Astrocyte of the spinal cord (primary cell): ENCODE measurements at regions not wholly inside any gene's neighbourhood (a gene's known extent, or its start where the extent isn't known, plus 50 kb on each side); places are given as distances from the start of the nearest gene placed in this dataset.
"Not testable (repeated sequence)": the region's sequence is repeated elsewhere in the genome, so short reads cannot be mapped to it uniquely, and the experiment has no call there.

Experiments
- DNase-seq: peaks from one replicate; pipeline ENCODE4 v3.0.0; 2011; ENCODE audit warnings: low read depth, low spot score
- H3K4me3 ChIP-seq: 2 replicates; pipeline ENCODE4 v1.5.1; 2011; ENCODE audit warnings: low read depth, mild to moderate bottlenecking, low read length, moderate library complexity
- CTCF ChIP-seq: IDR thresholded peaks from 2 replicates; pipeline ENCODE4 v1.5.1; 2012; ENCODE audit warnings: low read depth, mild to moderate bottlenecking, low read length, inconsistent platforms
- in situ Hi-C: cut with HindIII; loops from 2 replicates; pipeline ENCODE4 v1.10.0; 2017; ENCODE audit warnings: low sequenced_read_pairs

- DNase-seq: no peak
- in situ Hi-C loops: no loop called here
- TF ChIP-seq CTCF: no peak
- H3K4me3 ChIP-seq: no peak overlapping the region
Observed at GRCh38 chr9:40914772-40915659, 213.5 kb downstream of the FOXD4L6 start.

GRCh38 chr9:40913928-40914673, 214.4 kb downstream of the FOXD4L6 start:
- no peak for DNase-seq
- no peak overlapping the region for H3K4me3 ChIP-seq
- no peak for TF ChIP-seq CTCF
- in situ Hi-C loops: no loop called here

GRCh38 chr9:40913096-40913719, 215.3 kb downstream of the FOXD4L6 start:
- in situ Hi-C loops: no loop called here
- DNase-seq: no peak
- H3K4me3 ChIP-seq: no peak overlapping the region
- TF ChIP-seq CTCF: no peak

DNA sequence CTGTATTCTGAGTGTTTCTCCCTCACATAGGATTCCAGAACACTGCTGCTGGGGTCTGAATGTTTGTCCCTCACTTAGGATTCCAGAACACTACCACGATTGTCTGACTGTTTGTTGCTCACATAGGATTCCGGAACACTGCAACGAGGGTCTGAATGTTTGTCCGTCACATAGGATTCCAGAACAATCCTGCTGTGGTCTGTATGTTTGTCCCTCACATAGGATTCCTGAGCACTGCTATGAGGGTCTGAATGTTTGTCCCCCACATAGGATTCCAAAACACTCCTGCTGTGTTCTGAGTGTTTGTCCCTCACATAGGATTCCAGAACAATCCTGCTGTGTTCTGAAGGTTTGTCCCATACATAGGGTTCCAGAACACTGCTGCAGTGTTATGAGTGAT, 215.8 kb downstream of the FOXD4L6 start:
- in situ Hi-C loops, H3K4me3 ChIP-seq, DNase-seq: not testable (repeated sequence)

DNA sequence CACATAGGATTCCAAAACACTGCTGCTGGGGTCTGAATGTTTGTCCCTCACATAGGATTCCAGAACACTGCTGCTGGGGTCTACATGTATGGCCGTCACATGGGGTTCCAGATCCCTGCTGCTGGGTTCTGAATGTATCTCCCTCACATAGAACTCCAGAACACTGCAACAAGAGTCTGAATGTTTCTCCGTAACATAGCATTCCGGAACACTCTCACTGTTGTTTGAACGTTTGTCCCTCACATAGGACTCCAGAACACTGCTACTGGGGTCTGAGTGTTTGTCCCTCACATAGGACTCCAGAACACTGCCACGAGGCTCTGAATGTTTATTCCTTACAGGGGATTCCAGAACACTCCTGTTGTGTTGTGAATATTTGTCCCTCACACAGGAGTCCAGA, 216.8 kb downstream of the FOXD4L6 start:
- DNase-seq: no peak
- in situ Hi-C loops: no loop called here
- no peak overlapping the region for H3K4me3 ChIP-seq
- TF ChIP-seq CTCF: no peak

DNA sequence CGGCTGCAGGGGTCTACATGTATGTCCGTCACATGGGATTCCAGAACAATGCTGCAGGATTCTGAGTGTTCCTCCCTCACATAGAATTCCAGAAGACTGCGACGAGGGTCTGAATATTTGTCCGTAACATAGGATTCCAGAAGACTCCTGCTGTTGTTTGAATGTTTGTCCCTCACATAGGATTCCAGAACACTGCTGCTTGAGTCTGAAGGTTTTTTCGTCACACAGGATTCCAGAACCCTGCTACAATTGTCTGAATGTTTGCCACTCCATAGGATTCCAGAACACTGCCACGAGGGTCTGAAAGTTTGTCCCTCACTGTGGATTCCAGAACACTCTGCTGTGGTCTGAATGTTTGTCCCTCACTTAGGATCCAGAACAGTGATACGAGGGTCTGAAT, 217.5 kb downstream of the FOXD4L6 start:
- in situ Hi-C loops, DNase-seq, H3K4me3 ChIP-seq: not testable (repeated sequence)

GRCh38 chr9:40909821-40910220, 218.7 kb downstream of the FOXD4L6 start:
- DNase-seq: no peak
- TF ChIP-seq CTCF: no peak
- in situ Hi-C loops: no loop called here
- H3K4me3 ChIP-seq: no peak overlapping the region

DNA sequence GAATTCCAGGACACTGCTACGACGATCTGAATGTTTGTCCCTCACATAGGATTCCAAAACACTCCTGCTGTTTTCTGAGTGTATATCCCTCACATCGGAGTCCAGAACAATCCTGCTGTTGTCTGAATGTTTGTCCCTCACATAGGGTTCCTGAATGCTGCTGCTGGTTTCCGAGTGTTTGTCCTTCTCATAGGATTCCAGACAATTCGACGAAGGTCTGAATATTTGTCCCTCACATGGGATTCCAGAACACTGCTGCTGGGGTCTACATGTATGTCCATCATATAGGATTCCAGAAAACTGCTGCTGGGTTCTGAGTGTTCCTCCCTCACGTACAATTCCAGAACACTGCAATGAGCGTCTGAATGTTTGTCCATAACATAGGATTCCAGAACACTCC, 219.4 kb downstream of the FOXD4L6 start:
- in situ Hi-C loops, DNase-seq, H3K4me3 ChIP-seq: not testable (repeated sequence)
